Epithelial cell of esophagus (primary cell): ENCODE measurements at regions not wholly inside any gene's neighbourhood (a gene's known extent, or its start where the extent isn't known, plus 50 kb on each side); places are given as distances from the start of the nearest gene placed in this dataset.

Experiments used
- DNase-seq: peaks from one replicate; pipeline ENCODE4 v3.0.0; 2010; ENCODE audit warnings: low read depth
- H3K4me3 ChIP-seq: 2 replicates; pipeline ENCODE4 v1.5.1; 2011; ENCODE audit warnings: mild to moderate bottlenecking, low read length, control low read depth
- TF ChIP-seq, protein P1 (sequence below): IDR thresholded peaks from 2 replicates; pipeline ENCODE4 v1.5.1; 2011; ENCODE audit warnings: low read depth, mild to moderate bottlenecking, low read length, control low read depth, inconsistent platforms; ENCODE audit not compliant: insufficient read depth; ENCODE audit errors: missing control alignments

GRCh38 chr1:178614286-178614685 lies 101.4 kb downstream of the TEX35 start:
- H3K4me3 ChIP-seq: no peak overlapping the region
- no peak for DNase-seq
- TF ChIP-seq, protein P1, sequence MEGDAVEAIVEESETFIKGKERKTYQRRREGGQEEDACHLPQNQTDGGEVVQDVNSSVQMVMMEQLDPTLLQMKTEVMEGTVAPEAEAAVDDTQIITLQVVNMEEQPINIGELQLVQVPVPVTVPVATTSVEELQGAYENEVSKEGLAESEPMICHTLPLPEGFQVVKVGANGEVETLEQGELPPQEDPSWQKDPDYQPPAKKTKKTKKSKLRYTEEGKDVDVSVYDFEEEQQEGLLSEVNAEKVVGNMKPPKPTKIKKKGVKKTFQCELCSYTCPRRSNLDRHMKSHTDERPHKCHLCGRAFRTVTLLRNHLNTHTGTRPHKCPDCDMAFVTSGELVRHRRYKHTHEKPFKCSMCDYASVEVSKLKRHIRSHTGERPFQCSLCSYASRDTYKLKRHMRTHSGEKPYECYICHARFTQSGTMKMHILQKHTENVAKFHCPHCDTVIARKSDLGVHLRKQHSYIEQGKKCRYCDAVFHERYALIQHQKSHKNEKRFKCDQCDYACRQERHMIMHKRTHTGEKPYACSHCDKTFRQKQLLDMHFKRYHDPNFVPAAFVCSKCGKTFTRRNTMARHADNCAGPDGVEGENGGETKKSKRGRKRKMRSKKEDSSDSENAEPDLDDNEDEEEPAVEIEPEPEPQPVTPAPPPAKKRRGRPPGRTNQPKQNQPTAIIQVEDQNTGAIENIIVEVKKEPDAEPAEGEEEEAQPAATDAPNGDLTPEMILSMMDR: no peak

DNA sequence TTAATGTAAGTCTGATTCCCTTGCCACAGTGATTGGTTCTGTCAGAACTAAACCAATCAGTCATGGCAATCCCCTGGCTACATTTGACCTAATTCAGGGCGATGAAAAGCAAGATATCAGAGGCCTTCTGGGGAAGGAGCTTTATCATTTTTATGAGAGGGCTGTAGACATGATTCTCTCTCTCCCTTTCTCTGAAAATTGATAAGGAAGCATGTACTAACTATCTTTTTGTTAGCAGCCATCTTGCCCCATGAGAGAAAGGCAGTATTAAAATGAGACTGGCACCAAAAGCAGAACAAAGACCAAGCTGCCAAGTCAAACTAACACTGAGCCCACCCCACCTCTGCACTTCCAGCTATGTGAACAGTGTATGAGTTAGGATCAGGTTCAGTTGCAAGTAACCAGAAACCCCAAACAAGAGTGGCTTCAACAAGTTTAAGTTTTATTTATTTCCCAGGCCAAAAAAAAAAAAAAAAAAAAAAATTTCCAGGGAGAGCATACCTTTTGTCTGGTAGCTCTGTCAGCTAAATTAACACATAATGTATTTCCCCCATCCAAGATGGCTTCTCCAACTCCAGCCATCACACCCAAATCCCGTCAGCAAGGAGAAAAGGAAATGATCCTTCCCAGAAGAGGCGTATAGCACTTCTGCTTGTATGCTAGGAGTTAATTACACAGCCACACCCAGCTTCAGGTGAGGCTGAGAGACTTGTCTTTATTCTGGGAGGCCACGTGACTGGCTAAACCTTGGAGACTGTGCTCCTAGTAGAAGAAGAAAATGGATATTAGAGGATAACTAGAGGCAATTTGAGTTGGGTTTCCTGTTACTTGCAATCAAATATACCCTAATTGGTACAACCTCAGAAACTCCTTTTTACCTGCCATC lies 105.8 kb upstream of the RALGPS2 start:
- TF ChIP-seq, protein P1: no peak
- DNase-seq: peak; percentile 53

GRCh38 chr1:178620584-178621475 lies 104.2 kb upstream of the RALGPS2 start:
- no peak overlapping the region for H3K4me3 ChIP-seq
- no peak for DNase-seq
- TF ChIP-seq, protein P1: no peak

More for the DNA sequence above, 105.8 kb upstream of the RALGPS2 start:
- no peak overlapping the region for H3K4me3 ChIP-seq

- TF ChIP-seq, protein P1: no peak
- no peak overlapping the region for H3K4me3 ChIP-seq
- DNase-seq: no peak
Measured at GRCh38 chr1:178621822-178622221, 103.2 kb upstream of the RALGPS2 start.

DNA sequence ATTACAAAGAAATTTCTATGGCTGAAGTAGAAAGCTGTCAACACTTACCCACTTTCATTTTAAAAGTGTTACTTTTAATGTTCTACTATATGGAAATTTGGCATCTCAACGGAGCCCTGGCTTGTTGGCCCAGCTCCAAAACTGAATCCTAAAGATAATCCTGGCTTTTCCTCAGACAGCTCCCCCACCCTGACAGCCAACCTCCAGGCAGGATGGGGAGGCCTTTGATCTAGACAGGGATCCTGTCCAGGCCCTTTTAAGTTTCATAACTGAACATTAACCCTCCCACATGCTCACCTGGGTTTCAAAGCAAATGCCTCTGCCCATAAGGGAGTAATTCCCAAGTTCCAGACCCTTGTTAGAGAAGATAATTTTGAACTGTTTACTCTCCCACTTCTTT lies 99.3 kb upstream of the RALGPS2 start:
- no peak overlapping the region for H3K4me3 ChIP-seq
- TF ChIP-seq, protein P1: no peak
- no peak for DNase-seq

- TF ChIP-seq, protein P1: no peak
- no peak overlapping the region for H3K4me3 ChIP-seq
- no peak for DNase-seq
Measured at GRCh38 chr1:178627037-178627436, 98.0 kb upstream of the RALGPS2 start.
